Upper lobe of right lung (tissue), 1 donor: ENCODE measurements at regions not wholly inside any gene's neighbourhood (a gene's known extent, or its start where the extent isn't known, plus 50 kb on each side); places are given as distances from the start of the nearest gene placed in this dataset.

Experiments
- ATAC-seq: fragments of 200-7000 bp; cut with Tn5 transposase; one replicate; pipeline ENCODE4 v1.9.1; 2020; ENCODE audit warnings: mild to moderate bottlenecking, moderate library complexity
- DNase-seq: peaks from one replicate; pipeline ENCODE4 v3.0.0-alpha.2; 2020
- H3K27ac ChIP-seq: fragments of 200-600 bp; one replicate; pipeline ENCODE4 v1.8.0; 2022
- H3K27me3 ChIP-seq: fragments of 200-600 bp; one replicate; pipeline ENCODE4 v1.8.0; 2022; ENCODE audit warnings: mild to moderate bottlenecking
- H3K36me3 ChIP-seq: fragments of 200-600 bp; one replicate; pipeline ENCODE4 v1.8.0; 2022
- H3K4me1 ChIP-seq: fragments of 200-600 bp; one replicate; pipeline ENCODE4 v1.8.0; 2022
- H3K4me3 ChIP-seq: fragments of 200-600 bp; one replicate; pipeline ENCODE4 v1.8.0; 2022; ENCODE audit warnings: mild to moderate bottlenecking
- H3K9me3 ChIP-seq: fragments of 200-600 bp; one replicate; pipeline ENCODE4 v1.8.0; 2022
- CTCF ChIP-seq: fragments of 200-600 bp; IDR thresholded peaks from one replicate; pipeline ENCODE4 v1.8.0; 2022; ENCODE audit warnings: antibody characterized with exemption
- intact Hi-C: fragments of 100-400 bp; cut with DNase I; formaldehyde crosslinking; loops from one replicate; pipeline ENCODE4 v1.11.0; 2022
- donor health status: DM: no; HTN: yes; CAD: no; lungs with severe emphysema.

- Histone ChIP-seq H3K9me3 (no peaks in the 10 kb centered on the region), H3K27me3 (no peaks in the 10 kb centered on the region), H3K36me3 (no peaks in the 10 kb centered on the region), H3K27ac (no peak overlapping the region), H3K4me3 (no peak overlapping the region), H3K4me1 (no peaks in the 10 kb centered on the region)
- ATAC-seq (no peak), DNase-seq (no peak)
- no peak for TF ChIP-seq CTCF
- intact Hi-C loops: loop anchor here (10.0 kb wide), 1 partner anchor 189 kb away; the partner anchor contains the start of gene PANK2
Measured at GRCh38 chr20:4073852-4074741, 58.7 kb upstream of the RNF24 start.

GRCh38 chr20:4071178-4071693 lies 55.9 kb upstream of the RNF24 start:
- ATAC-seq (no peak), DNase-seq (no peak)
- Histone ChIP-seq H3K9me3 (no peaks in the 10 kb centered on the region), H3K4me1 (peaks cover 5% of the 10 kb centered on the region), H3K27me3 (no peaks in the 10 kb centered on the region), H3K36me3 (no peaks in the 10 kb centered on the region), H3K27ac (no peak overlapping the region), H3K4me3 (no peak overlapping the region)
- no peak for TF ChIP-seq CTCF
- intact Hi-C loops: loop anchor here (10.0 kb wide), 1 partner anchor 186 kb away; the partner anchor contains the start of gene PANK2

GRCh38 chr20:4070323-4071177 lies 55.2 kb upstream of the RNF24 start:
- no peak overlapping the region for H3K4me3 ChIP-seq
- H3K9me3 ChIP-seq: no peaks in the 10 kb centered on the region
- peaks cover 11% of the 10 kb centered on the region for H3K4me1 ChIP-seq
- H3K27me3 ChIP-seq: no peaks in the 10 kb centered on the region
- intact Hi-C loops: loop anchor here (10.0 kb wide), 1 partner anchor 186 kb away; the partner anchor contains the start of gene PANK2
- H3K27ac ChIP-seq: no peak overlapping the region
- H3K36me3 ChIP-seq: no peaks in the 10 kb centered on the region
- ATAC-seq (no peak), DNase-seq (no peak)
- TF ChIP-seq CTCF: no peak

- no peaks in the 10 kb centered on the region for H3K27me3 ChIP-seq
- peaks cover 17% of the 10 kb centered on the region for H3K4me1 ChIP-seq
- H3K4me3 ChIP-seq: no peak overlapping the region
- H3K36me3 ChIP-seq: no peaks in the 10 kb centered on the region
- TF ChIP-seq CTCF: no peak
- no peak for DNase-seq
- no peaks in the 10 kb centered on the region for H3K9me3 ChIP-seq
- intact Hi-C loops: loop anchor here (10.0 kb wide), 1 partner anchor 185 kb away; the partner anchor contains the start of gene PANK2
- no peak for ATAC-seq
- no peak overlapping the region for H3K27ac ChIP-seq
Measured at GRCh38 chr20:4069751-4070150, 54.4 kb upstream of the RNF24 start.

- intact Hi-C loops: no loop called here
- Histone ChIP-seq H3K4me1 (peaks cover 27% of the 10 kb centered on the region), H3K4me3 (no peak overlapping the region), H3K9me3 (no peaks in the 10 kb centered on the region), H3K27ac (no peak overlapping the region), H3K27me3 (no peaks in the 10 kb centered on the region), H3K36me3 (no peaks in the 10 kb centered on the region)
- TF ChIP-seq CTCF: no peak
- DNase-seq: no peak
- no peak for ATAC-seq
Measured at GRCh38 chr20:4068708-4069107, 53.4 kb upstream of the RNF24 start.
